Keratinocyte (primary cell): ENCODE measurements at regions not wholly inside any gene's neighbourhood (a gene's known extent, or its start where the extent isn't known, plus 50 kb on each side); places are given as distances from the start of the nearest gene placed in this dataset.

Source experiments
- EZH2 ChIP-seq: IDR thresholded peaks from one replicate; pipeline ENCODE4 v1.6.1; 2012; ENCODE audit warnings: inconsistent platforms, mild to moderate bottlenecking, low read length, moderate library complexity
- TF ChIP-seq, protein P1 (sequence below), 3 experiments: IDR thresholded peaks in 1 of 3; conservative IDR thresholded peaks in 1 of 3; optimal IDR thresholded peaks in 1 of 3; 2 replicates in 2 of 3; 3 replicates in 1 of 3; pipeline versions ENCODE3 to v1.5.1; 2011; ENCODE audit warnings: low read length in 3 of 3, mild to moderate bottlenecking in 3 of 3, moderate library complexity in 2 of 3, control low read depth in 1 of 3, inconsistent platforms in 1 of 3; ENCODE audit not compliant: insufficient read depth in 2 of 3; ENCODE audit errors: extremely low read depth in 1 of 3

DNA sequence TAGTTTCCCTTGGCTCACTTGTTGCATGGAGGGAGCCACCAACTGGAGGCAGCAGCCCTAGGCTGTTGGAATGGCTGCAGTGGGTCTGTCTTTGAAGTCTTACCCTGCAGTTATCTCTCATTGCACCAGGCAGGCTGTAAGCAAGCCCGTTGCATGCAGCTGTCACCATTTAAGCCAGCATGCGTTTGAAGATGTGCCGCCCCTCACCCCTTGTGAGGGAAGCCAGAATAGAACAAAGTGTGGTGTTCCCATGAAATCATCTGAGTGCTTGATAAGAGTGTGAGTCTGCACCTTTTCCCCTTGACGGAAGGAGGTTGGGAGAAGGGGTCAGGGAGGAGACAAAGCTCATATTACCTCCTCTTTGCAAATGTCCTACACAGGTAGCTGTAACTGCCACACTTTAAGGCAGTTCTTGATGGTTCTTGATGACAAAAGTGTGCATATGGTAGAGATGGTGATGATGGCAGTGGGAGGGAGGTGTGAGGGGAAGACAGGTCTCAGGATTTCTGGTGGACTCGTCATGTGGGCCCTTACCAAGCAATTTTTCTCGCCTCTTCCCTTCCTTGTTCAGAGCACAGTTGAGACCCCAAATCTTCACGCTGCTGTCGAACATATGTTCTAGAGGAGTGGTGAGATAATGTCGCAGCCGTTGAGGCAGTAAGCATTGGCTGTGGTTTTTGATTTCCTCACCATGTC lies 191.4 kb upstream of the LEF1 start:
- no peak for TF ChIP-seq EZH2
- TF ChIP-seq, protein P1, sequence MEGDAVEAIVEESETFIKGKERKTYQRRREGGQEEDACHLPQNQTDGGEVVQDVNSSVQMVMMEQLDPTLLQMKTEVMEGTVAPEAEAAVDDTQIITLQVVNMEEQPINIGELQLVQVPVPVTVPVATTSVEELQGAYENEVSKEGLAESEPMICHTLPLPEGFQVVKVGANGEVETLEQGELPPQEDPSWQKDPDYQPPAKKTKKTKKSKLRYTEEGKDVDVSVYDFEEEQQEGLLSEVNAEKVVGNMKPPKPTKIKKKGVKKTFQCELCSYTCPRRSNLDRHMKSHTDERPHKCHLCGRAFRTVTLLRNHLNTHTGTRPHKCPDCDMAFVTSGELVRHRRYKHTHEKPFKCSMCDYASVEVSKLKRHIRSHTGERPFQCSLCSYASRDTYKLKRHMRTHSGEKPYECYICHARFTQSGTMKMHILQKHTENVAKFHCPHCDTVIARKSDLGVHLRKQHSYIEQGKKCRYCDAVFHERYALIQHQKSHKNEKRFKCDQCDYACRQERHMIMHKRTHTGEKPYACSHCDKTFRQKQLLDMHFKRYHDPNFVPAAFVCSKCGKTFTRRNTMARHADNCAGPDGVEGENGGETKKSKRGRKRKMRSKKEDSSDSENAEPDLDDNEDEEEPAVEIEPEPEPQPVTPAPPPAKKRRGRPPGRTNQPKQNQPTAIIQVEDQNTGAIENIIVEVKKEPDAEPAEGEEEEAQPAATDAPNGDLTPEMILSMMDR (optimal IDR thresholded peaks at IDR 0.05 in 1 of 3, IDR thresholded peaks at IDR 0.05 in 1 of 3, conservative IDR thresholded peaks at IDR 0.05 in 1 of 3; ENCODE audit: extremely low read depth in 1 of 3, insufficient read depth in 2 of 3, low read length in 3 of 3): no peak
